LNCaP clone FGC (cell line): ENCODE measurements at regions not wholly inside any gene's neighbourhood (a gene's known extent, or its start where the extent isn't known, plus 50 kb on each side); places are given as distances from the start of the nearest gene placed in this dataset.

Experiments used
- DNase-seq: peaks from one replicate; pipeline ENCODE4 v3.0.0-alpha.2; 2011; ENCODE audit warnings: low read depth
- H3K4me3 ChIP-seq: 2 replicates; pipeline ENCODE4 v1.5.1; 2011; ENCODE audit warnings: mild to moderate bottlenecking, low read depth, low read length, control low read depth
- TF ChIP-seq, protein P1 (sequence below): IDR thresholded peaks from 2 replicates; pipeline ENCODE4 v1.5.1; 2012; ENCODE audit warnings: mild to moderate bottlenecking; ENCODE audit not compliant: control insufficient read depth, insufficient read depth; ENCODE audit errors: extremely low read depth

- peak; percentile 91 for DNase-seq
- TF ChIP-seq, protein P1, sequence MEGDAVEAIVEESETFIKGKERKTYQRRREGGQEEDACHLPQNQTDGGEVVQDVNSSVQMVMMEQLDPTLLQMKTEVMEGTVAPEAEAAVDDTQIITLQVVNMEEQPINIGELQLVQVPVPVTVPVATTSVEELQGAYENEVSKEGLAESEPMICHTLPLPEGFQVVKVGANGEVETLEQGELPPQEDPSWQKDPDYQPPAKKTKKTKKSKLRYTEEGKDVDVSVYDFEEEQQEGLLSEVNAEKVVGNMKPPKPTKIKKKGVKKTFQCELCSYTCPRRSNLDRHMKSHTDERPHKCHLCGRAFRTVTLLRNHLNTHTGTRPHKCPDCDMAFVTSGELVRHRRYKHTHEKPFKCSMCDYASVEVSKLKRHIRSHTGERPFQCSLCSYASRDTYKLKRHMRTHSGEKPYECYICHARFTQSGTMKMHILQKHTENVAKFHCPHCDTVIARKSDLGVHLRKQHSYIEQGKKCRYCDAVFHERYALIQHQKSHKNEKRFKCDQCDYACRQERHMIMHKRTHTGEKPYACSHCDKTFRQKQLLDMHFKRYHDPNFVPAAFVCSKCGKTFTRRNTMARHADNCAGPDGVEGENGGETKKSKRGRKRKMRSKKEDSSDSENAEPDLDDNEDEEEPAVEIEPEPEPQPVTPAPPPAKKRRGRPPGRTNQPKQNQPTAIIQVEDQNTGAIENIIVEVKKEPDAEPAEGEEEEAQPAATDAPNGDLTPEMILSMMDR, result no peak
- no peak overlapping the region for H3K4me3 ChIP-seq
Observed at GRCh38 chr18:22604390-22604985, 186.8 kb upstream of the CTAGE1 start.

- TF ChIP-seq, protein P1, result no peak
- DNase-seq, result no peak
- H3K4me3 ChIP-seq, result no peak overlapping the region
Observed at GRCh38 chr18:22604986-22605421, 187.3 kb upstream of the CTAGE1 start.

DNA sequence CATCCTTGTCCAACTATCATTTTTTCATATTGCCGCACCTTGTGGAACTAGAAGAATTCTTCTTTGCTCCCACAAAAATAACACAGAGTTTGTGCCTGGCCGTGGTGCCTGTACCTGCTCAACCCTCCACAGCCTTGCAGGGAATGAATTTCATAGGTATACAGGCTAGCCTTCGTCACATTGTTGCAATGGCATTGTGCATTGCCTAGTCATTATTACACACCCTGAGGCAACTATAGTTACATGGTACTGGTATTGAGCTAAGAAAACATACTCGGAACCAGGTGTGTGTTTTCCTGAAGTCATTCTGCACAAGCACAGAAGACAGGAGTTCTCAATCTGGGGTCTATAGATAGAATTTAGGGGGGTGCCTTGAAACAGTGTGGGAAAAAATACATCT is 188.0 kb upstream of the CTAGE1 start:
- H3K4me3 ChIP-seq, result no peak overlapping the region
- no peak for DNase-seq
- TF ChIP-seq, protein P1, result no peak

DNA sequence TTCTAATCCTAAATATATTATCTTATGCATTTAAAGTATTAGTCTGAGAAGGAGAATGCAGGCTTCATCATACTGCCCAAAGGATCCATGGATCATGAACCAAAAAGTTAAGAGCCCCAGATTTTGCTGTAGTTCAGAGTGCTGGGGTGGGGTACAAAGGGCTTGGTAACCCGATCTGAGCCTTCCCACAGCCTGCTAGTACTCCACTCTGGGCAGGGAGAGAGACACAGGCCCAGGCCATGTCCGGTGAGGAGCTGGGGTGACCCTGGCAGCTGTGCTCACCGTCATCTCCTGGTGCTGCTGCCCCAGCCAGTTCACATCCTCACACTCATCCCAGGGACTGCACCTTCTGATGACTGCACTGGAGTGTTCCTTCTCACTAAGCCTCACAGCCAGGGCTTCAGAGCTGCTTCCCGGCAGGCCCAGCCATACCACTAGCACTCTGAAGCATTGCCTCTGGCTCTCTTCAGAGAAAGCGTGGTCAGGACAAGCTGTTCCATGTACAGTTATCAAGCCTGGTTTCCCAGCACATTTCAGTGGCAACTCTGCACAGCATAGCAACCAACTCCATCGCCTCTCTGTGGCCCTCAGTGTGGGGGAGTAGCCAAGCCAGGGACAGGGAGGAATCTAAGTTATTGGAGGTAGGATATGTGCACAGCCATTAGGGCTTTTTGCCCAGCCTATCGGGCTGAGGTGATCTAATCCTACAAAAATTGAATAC is 189.0 kb upstream of the CTAGE1 start:
- TF ChIP-seq, protein P1, result no peak
- H3K4me3 ChIP-seq, result no peak overlapping the region
- no peak for DNase-seq

DNA sequence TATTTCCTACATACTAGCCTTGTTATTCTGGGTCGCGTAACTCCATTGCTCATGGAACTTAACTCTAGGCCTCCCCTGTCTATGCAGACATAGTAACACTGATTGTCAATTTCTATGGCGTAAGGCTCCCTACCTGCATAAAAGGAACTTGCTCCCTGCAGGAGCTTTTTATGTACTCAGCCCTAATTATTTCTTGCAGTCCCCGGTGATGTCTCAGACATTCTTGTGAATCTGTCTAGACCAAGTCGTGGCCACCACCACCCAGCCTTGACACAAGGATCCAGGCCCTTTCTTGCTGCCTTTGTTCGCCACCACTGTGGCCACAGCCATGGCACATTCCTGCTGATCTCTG is 189.5 kb upstream of the CTAGE1 start:
- TF ChIP-seq, protein P1, result no peak

DNA sequence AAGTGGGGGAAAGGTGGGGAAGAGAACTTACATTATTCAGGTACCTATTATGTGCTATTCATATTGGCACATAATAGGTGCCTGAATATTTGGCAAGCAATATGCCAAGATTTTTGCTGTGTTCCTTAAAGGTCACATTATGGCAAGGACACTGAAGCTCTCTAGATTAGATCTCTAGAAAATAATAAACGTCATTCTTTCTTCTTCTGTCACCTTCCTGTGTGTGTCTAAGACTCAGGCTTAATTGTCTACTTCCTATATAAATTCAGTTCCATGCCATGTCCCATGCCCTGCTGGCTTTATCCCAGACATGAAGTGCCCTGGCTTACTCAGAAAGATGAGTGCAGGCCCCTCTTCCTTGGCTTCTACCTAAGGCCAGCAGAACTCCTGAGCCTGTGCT is 191.1 kb upstream of the CTAGE1 start:
- TF ChIP-seq, protein P1, result no peak
- H3K4me3 ChIP-seq, result no peak overlapping the region
- no peak for DNase-seq

More for the DNA sequence above, 189.5 kb upstream of the CTAGE1 start:
- H3K4me3 ChIP-seq, result no peak overlapping the region
- no peak for DNase-seq
